CD4-positive, alpha-beta memory T cell (primary cell): ENCODE measurements at regions not wholly inside any gene's neighbourhood (a gene's known extent, or its start where the extent isn't known, plus 50 kb on each side); places are given as distances from the start of the nearest gene placed in this dataset.

Experiments
- CTCF ChIA-PET: fragments of 350-600 bp; sonication (Branson Sonifier 250); formaldehyde crosslinking; loops from one replicate; lab custom pipeline; 2021; ENCODE audit warnings: inconsistent platforms; ENCODE audit not compliant: partially characterized antibody; lab: Charles Lee
- POLR2A ChIA-PET: fragments of 350-600 bp; sonication (Branson Sonifier 250); formaldehyde crosslinking; loops from one replicate; lab custom pipeline; 2021; ENCODE audit not compliant: partially characterized antibody; lab: Charles Lee
- DNase-seq, 5 donors: peaks; one replicate each; pipeline versions ENCODE4 v3.0.0 to v3.0.0-alpha.2; 2020 to 2022; ENCODE audit warnings: mixed read lengths in 1 of 5
- H3K27ac ChIP-seq: one replicate; pipeline ENCODE4 v1.7.0; 2013; ENCODE audit warnings: low read depth, low read length
- H3K27me3 ChIP-seq: 2 replicates; pipeline ENCODE4 v1.7.0; 2013; ENCODE audit warnings: mild to moderate bottlenecking, low read length, moderate library complexity; ENCODE audit not compliant: insufficient read depth
- H3K36me3 ChIP-seq: 2 replicates; pipeline ENCODE4 v1.7.0; 2013; ENCODE audit warnings: mild to moderate bottlenecking, low read length, moderate library complexity; ENCODE audit not compliant: insufficient read depth
- H3K4me1 ChIP-seq: 2 replicates; pipeline ENCODE4 v1.7.0; 2013; ENCODE audit warnings: mild to moderate bottlenecking, low read length, moderate library complexity; ENCODE audit not compliant: insufficient read depth
- H3K4me3 ChIP-seq, 2 donors: one replicate each; pipeline ENCODE4 v1.7.0; 2013; ENCODE audit warnings: low read length in 2 of 2, mild to moderate bottlenecking in 1 of 2
- H3K9me3 ChIP-seq, 2 donors: one replicate each; pipeline ENCODE4 v1.7.0; 2013; ENCODE audit warnings: low read length in 2 of 2, control low read depth in 1 of 2; ENCODE audit not compliant: control insufficient read depth in 1 of 2
- H3K27ac Mint-ChIP-seq, 7 donors: one replicate each; pipeline ENCODE4 v1.8.0; 2020 to 2021; ENCODE audit warnings: mixed read lengths in 7 of 7, mild to moderate bottlenecking in 6 of 7, inconsistent platforms in 3 of 7, moderate library complexity in 3 of 7
- H3K27me3 Mint-ChIP-seq, 2 donors: one replicate each; pipeline ENCODE4 v1.8.0; 2020 to 2021; ENCODE audit warnings: mixed read lengths in 2 of 2
- H3K36me3 Mint-ChIP-seq, 2 donors: one replicate each; pipeline ENCODE4 v1.8.0; 2020 to 2021; ENCODE audit warnings: mixed read lengths in 2 of 2, inconsistent platforms in 1 of 2, mild to moderate bottlenecking in 1 of 2
- H3K4me1 Mint-ChIP-seq, 4 donors: one replicate each; pipeline ENCODE4 v1.8.0; 2020 to 2021; ENCODE audit warnings: mixed read lengths in 4 of 4, mild to moderate bottlenecking in 1 of 4
- H3K4me3 Mint-ChIP-seq, 8 donors: one replicate each; pipeline ENCODE4 v1.8.0; 2020 to 2021; ENCODE audit warnings: mixed read lengths in 8 of 8, mild to moderate bottlenecking in 7 of 8, moderate library complexity in 6 of 8, inconsistent platforms in 3 of 8
- H3K9me3 Mint-ChIP-seq, 8 donors: one replicate each; pipeline ENCODE4 v1.8.0; 2020 to 2021; ENCODE audit warnings: mixed read lengths in 8 of 8, mild to moderate bottlenecking in 5 of 8, inconsistent platforms in 3 of 8, moderate library complexity in 1 of 8
- intact Hi-C: fragments of 100-400 bp; cut with micrococcal nuclease; formaldehyde crosslinking; loops from one replicate; pipeline ENCODE4 v1.15.1; 2023

DNA sequence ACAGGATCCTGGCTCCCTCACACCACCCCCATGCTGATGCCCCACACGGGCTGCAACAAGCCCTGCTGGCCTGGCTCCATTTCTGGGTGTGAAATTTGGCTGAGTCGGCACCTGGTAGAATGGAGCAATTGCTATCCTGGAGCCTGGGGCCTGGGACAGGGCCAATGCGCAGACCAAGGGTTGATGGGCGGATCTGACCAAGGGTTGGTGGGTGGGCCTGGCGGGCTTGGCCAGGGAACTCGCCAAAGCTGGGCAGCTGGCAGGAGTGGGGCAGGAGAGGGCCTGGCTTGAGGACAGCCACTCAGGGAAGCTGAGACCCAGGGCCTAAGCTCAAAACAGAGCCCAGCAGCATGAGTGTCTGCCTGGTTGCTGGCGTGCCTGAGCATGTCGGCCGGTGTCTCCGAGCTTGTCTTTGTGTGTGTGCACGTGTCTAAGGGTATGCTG lies 70.9 kb upstream of the POU3F1 start:
- no peaks in the 10 kb centered on the region for H3K4me1 ChIP-seq
- H3K27ac Mint-ChIP-seq = no peak overlapping the region
- POLR2A ChIA-PET = no interaction called here
- H3K4me1 Mint-ChIP-seq = no peaks in the 10 kb centered on the region
- no peaks in the 10 kb centered on the region for H3K36me3 Mint-ChIP-seq
- CTCF ChIA-PET = no interaction called here
- no peaks in the 10 kb centered on the region for H3K9me3 ChIP-seq
- intact Hi-C loops = no loop called here
- no peak for DNase-seq
- H3K4me3 ChIP-seq = no peak overlapping the region
- no peak overlapping the region for H3K4me3 Mint-ChIP-seq
- H3K27me3 ChIP-seq = no peaks in the 10 kb centered on the region
- H3K9me3 Mint-ChIP-seq = no peaks in the 10 kb centered on the region
- H3K27me3 Mint-ChIP-seq = peaks cover 0 to 4% of the 10 kb centered on the region in 2 donors
- no peak overlapping the region for H3K27ac ChIP-seq
- no peaks in the 10 kb centered on the region for H3K36me3 ChIP-seq

GRCh38 chr1:38115682-38116202 lies 69.1 kb upstream of the POU3F1 start:
- H3K27ac ChIP-seq = no peak overlapping the region
- no peaks in the 10 kb centered on the region for H3K36me3 Mint-ChIP-seq
- no peaks in the 10 kb centered on the region for H3K4me1 Mint-ChIP-seq
- H3K27ac Mint-ChIP-seq = no peak overlapping the region
- no peak overlapping the region for H3K4me3 Mint-ChIP-seq
- H3K27me3 ChIP-seq = no peaks in the 10 kb centered on the region
- DNase-seq = no peak
- H3K36me3 ChIP-seq = no peaks in the 10 kb centered on the region
- H3K9me3 Mint-ChIP-seq = no peaks in the 10 kb centered on the region
- CTCF ChIA-PET = no interaction called here
- no peak overlapping the region for H3K4me3 ChIP-seq
- intact Hi-C loops = no loop called here
- H3K9me3 ChIP-seq = no peaks in the 10 kb centered on the region
- POLR2A ChIA-PET = no interaction called here
- H3K27me3 Mint-ChIP-seq = peaks cover 0 to 6% of the 10 kb centered on the region in 2 donors
- H3K4me1 ChIP-seq = no peaks in the 10 kb centered on the region

- H3K27me3 ChIP-seq = no peaks in the 10 kb centered on the region
- no peaks in the 10 kb centered on the region for H3K9me3 Mint-ChIP-seq
- ChIA-PET POLR2A (no interaction called here), CTCF (no interaction called here)
- H3K27ac Mint-ChIP-seq = no peak overlapping the region
- no peak overlapping the region for H3K27ac ChIP-seq
- H3K36me3 ChIP-seq = no peaks in the 10 kb centered on the region
- H3K4me1 Mint-ChIP-seq = no peaks in the 10 kb centered on the region
- no peak overlapping the region for H3K4me3 Mint-ChIP-seq
- intact Hi-C loops = no loop called here
- H3K27me3 Mint-ChIP-seq = peaks cover 0 to 6% of the 10 kb centered on the region in 2 donors
- H3K36me3 Mint-ChIP-seq = no peaks in the 10 kb centered on the region
- no peak overlapping the region for H3K4me3 ChIP-seq
- DNase-seq = no peak
- H3K4me1 ChIP-seq = no peaks in the 10 kb centered on the region
- no peaks in the 10 kb centered on the region for H3K9me3 ChIP-seq
Observed at GRCh38 chr1:38115226-38115625, 68.6 kb upstream of the POU3F1 start.

DNA sequence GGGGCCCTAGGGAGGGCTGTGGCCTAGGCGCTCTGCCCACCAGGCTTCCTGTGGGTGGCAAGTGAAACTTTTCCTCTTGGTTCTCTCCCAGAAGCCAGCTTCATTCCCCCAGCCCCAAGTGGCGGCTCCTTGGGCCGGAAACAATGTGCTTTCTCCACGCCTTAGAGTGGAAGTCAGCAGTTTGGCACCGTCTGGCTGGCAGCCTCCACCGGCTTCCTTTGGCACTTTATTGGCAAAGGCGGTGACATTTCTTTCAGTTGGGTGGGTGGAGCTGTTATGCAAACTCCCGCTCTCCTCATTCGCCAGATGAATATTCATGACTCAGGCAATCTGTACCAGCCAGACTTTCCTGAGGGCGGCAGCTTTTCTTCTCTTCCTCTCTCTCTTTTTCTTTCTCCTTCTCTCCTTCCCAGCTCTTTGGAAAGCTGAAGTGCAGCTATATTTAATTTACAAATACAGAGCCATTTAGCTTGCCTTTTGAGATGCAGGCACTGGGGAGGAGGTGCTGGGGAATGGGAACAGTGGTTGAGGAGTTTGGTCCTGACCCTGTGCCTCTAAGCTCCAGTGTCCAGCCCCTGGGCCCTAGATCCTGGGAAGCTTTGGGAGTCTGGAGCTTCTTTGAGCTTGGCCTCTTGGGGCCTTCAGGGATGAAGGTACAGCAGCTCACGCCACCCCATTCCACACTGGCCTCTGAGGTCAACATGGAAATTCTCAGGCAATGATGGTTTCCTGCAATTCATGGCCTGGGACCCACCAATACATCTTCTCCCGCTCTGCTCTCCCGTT lies 67.8 kb upstream of the POU3F1 start:
- Mint-ChIP-seq H3K27ac (no peak overlapping the region), H3K4me1 (no peaks in the 10 kb centered on the region), H3K4me3 (no peak overlapping the region), H3K36me3 (no peaks in the 10 kb centered on the region), H3K27me3 (peaks cover 0 to 5% of the 10 kb centered on the region in 2 donors), H3K9me3 (no peaks in the 10 kb centered on the region)
- DNase-seq = no peak
- no peaks in the 10 kb centered on the region for H3K36me3 ChIP-seq
- intact Hi-C loops = no loop called here
- no peaks in the 10 kb centered on the region for H3K9me3 ChIP-seq
- POLR2A ChIA-PET = no interaction called here
- H3K27me3 ChIP-seq = no peaks in the 10 kb centered on the region
- H3K4me3 ChIP-seq = no peak overlapping the region
- CTCF ChIA-PET = no interaction called here
- H3K4me1 ChIP-seq = no peaks in the 10 kb centered on the region
- H3K27ac ChIP-seq = no peak overlapping the region

DNA sequence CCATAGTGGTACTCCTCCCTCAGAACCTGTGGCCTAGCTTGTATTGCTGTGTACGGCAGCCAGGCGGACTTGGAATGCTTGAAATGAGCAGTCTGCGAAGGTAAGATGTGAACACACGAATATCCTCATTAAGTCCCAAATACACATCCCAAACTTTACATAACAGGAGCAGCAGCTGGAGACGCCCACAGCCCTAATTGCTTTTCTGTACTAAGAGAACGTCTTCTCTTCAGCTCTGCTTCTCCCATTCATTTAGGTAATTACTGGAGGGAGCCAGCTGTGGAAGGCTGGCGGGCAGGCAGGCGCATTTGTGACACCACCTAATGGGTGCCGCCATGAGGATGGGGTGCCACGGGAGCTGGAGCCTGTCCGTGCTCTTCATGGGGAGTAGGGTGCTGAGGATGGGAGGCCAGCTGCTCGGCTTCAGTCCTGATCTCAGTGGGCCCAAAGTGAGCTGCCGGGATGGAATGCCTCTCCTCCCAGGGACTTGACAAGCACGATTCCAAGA lies 66.6 kb upstream of the POU3F1 start:
- DNase-seq = no peak
- Mint-ChIP-seq H3K27me3 (peaks cover 0 to 8% of the 10 kb centered on the region in 2 donors), H3K4me1 (no peaks in the 10 kb centered on the region), H3K36me3 (no peaks in the 10 kb centered on the region), H3K27ac (no peak overlapping the region), H3K9me3 (no peaks in the 10 kb centered on the region), H3K4me3 (no peak overlapping the region)
- POLR2A ChIA-PET = no interaction called here
- Histone ChIP-seq H3K27ac (no peak overlapping the region), H3K9me3 (no peaks in the 10 kb centered on the region), H3K36me3 (no peaks in the 10 kb centered on the region), H3K27me3 (no peaks in the 10 kb centered on the region), H3K4me1 (no peaks in the 10 kb centered on the region), H3K4me3 (no peak overlapping the region)
- CTCF ChIA-PET = no interaction called here
- intact Hi-C loops = no loop called here

- Mint-ChIP-seq H3K4me1 (no peaks in the 10 kb centered on the region), H3K9me3 (no peaks in the 10 kb centered on the region), H3K4me3 (no peak overlapping the region), H3K27ac (no peak overlapping the region), H3K27me3 (peaks cover 3 to 11% of the 10 kb centered on the region in 2 donors), H3K36me3 (no peaks in the 10 kb centered on the region)
- no peak for DNase-seq
- no peak overlapping the region for H3K4me3 ChIP-seq
- no peaks in the 10 kb centered on the region for H3K27me3 ChIP-seq
- H3K27ac ChIP-seq = no peak overlapping the region
- H3K9me3 ChIP-seq = no peaks in the 10 kb centered on the region
- no peaks in the 10 kb centered on the region for H3K36me3 ChIP-seq
- no peaks in the 10 kb centered on the region for H3K4me1 ChIP-seq
- intact Hi-C loops = no loop called here
- CTCF ChIA-PET = no interaction called here
- POLR2A ChIA-PET = no interaction called here
Observed at GRCh38 chr1:38111589-38111988, 65.0 kb upstream of the POU3F1 start.

- POLR2A ChIA-PET = no interaction called here
- H3K9me3 Mint-ChIP-seq = peaks cover 0 to 1% (median 0%) of the 10 kb centered on the region in 8 donors
- CTCF ChIA-PET = no interaction called here
Observed at GRCh38 chr1:38105267-38105666, 58.7 kb upstream of the POU3F1 start.

More at GRCh38 chr1:38105267-38105666, 58.7 kb upstream of the POU3F1 start:
- Histone ChIP-seq H3K4me3 (no peak overlapping the region), H3K4me1 (no peaks in the 10 kb centered on the region), H3K27me3 (no peaks in the 10 kb centered on the region), H3K9me3 (no peaks in the 10 kb centered on the region), H3K27ac (no peak overlapping the region), H3K36me3 (no peaks in the 10 kb centered on the region)
- H3K4me3 Mint-ChIP-seq = no peak overlapping the region
- intact Hi-C loops = no loop called here
- H3K27ac Mint-ChIP-seq = no peak overlapping the region
- DNase-seq = no peak
- no peaks in the 10 kb centered on the region for H3K4me1 Mint-ChIP-seq
- H3K36me3 Mint-ChIP-seq = no peaks in the 10 kb centered on the region
- H3K27me3 Mint-ChIP-seq = peaks cover 11 to 12% of the 10 kb centered on the region in 2 donors
